ENCODE measurements at regions not wholly inside any gene's neighbourhood (a gene's known extent, or its start where the extent isn't known, plus 50 kb on each side); places are given as distances from the start of the nearest gene placed in this dataset.

GRCh38 chr14:65192686-65193085 lies 90.4 kb upstream of the MAX start:
- 57% methylated on average over 1 of the region's 1 CpG; no CpG with 5 or more reads in 1 of the 2 experiments for WGBS, 2 experiments (ENCODE audit: extremely low coverage in 2 of 2, insufficient read length in 1 of 2)
- CTCF ChIA-PET = no interaction called here
- in situ Hi-C loops (cut with MboI; ENCODE audit: low sequenced_read_pairs) = no loop called here

More at GRCh38 chr14:65192686-65193085, 90.4 kb upstream of the MAX start:
- Histone ChIP-seq H2BK20ac (ENCODE audit: low read depth, low read length) (no peak overlapping the region), H2AK9ac (replicated peaks; ENCODE audit: low read depth, low read length, poor library complexity) (no peak overlapping the region), H3K4me3 (ENCODE audit: insufficient read depth, low read depth, low read length) (no peak overlapping the region), H3K9me3 (ENCODE audit: control insufficient read depth, insufficient read depth, low read length) (no peaks in the 10 kb centered on the region), H3K27me3 (ENCODE audit: control insufficient read depth, insufficient read depth, low read length) (peaks cover 9% of the 10 kb centered on the region), H3K23ac (ENCODE audit: low read depth, low read length) (no peak overlapping the region), H4K20me1 (ENCODE audit: insufficient read depth, low read length) (no peaks in the 10 kb centered on the region), H3K36me3 (ENCODE audit: control insufficient read depth, insufficient read depth, low read length) (no peaks in the 10 kb centered on the region), H4K5ac (ENCODE audit: low read depth, low read length) (no peak overlapping the region), H2BK120ac (ENCODE audit: low read depth, low read length) (no peak overlapping the region), H3K9me1 (ENCODE audit: insufficient read depth, low read length) (no peaks in the 10 kb centered on the region), H4K8ac (ENCODE audit: low read depth in 2 of 2, low read length in 2 of 2) (no peak overlapping the region), H3K14ac (replicated peaks; ENCODE audit: low read depth, low read length) (no peak overlapping the region), H3K18ac (ENCODE audit: low read depth, low read length) (no peak overlapping the region), H3K56ac (ENCODE audit: extremely low read depth, insufficient read depth, low read length) (no peak overlapping the region), H3K4me1 (ENCODE audit: control insufficient read depth, insufficient read depth, low read length) (no peaks in the 10 kb centered on the region), H2AK5ac (ENCODE audit: low read depth, low read length) (no peak overlapping the region), H3K27ac (ENCODE audit: insufficient read depth, low read length) (no peak overlapping the region), H4K91ac (ENCODE audit: insufficient read depth, low read depth, low read length) (no peak overlapping the region), H3K4me2 (ENCODE audit: low read depth, low read length) (no peak overlapping the region), H3K9ac (ENCODE audit: low read depth, low read length) (no peak overlapping the region), H2BK5ac (ENCODE audit: low read depth, low read length, poor library complexity, severe bottlenecking) (no peak overlapping the region), H3K4ac (ENCODE audit: low read depth, low read length) (no peak overlapping the region), H3K79me1 (ENCODE audit: low read depth in 1 of 2, low read length in 2 of 2) (no peaks in the 10 kb centered on the region), H2AFZ (replicated peaks; ENCODE audit: low read length, poor library complexity) (no peak overlapping the region), H2BK15ac (ENCODE audit: low read depth, low read length) (no peak overlapping the region)
- intact Hi-C loops (cut with micrococcal nuclease) (no loop called here), dilution Hi-C loops (cut with HindIII; ENCODE audit: low sequenced_read_pairs, unreplicated experiment) (no loop called here)
- ATAC-seq (ENCODE audit: low read depth) (no peak), DNase-seq (no peak)
- POLR2A ChIA-PET (ENCODE audit: unreplicated experiment) = no interaction called here
- BruUV-seq (replicated peaks) = no TSS peak
- TF ChIP-seq BHLHE40 (IDR thresholded peaks at IDR 0.05; ENCODE audit: low read depth, low read length) (no peak), CEBPB (IDR thresholded peaks at IDR 0.05; ENCODE audit: low read depth, low read length) (no peak), MXI1 (IDR thresholded peaks at IDR 0.05; ENCODE audit: borderline replicate concordance, low read depth, low read length) (no peak), NFE2L2 (IDR thresholded peaks at IDR 0.05; ENCODE audit: low read depth, low read length) (no peak), RCOR1 (IDR thresholded peaks at IDR 0.05; ENCODE audit: insufficient replicate concordance, low read length) (no peak), SMC3 (IDR thresholded peaks at IDR 0.05; ENCODE audit: low read depth, low read length) (no peak), RAD21 (IDR thresholded peaks at IDR 0.05; ENCODE audit: low read length) (no peak), FOS (IDR thresholded peaks at IDR 0.05; ENCODE audit: low read depth, low read length) (no peak), USF2 (IDR thresholded peaks at IDR 0.05; ENCODE audit: low read depth, low read length) (no peak), RFX5 (IDR thresholded peaks at IDR 0.05; ENCODE audit: low read depth, low read length) (no peak), CHD1 (IDR thresholded peaks at IDR 0.05; ENCODE audit: low read depth, low read length) (no peak), MAZ (IDR thresholded peaks at IDR 0.05; ENCODE audit: borderline replicate concordance, low read depth, low read length) (no peak), CTCF (conservative IDR thresholded peaks at IDR 0.05; ENCODE audit: low read depth, low read length) (no peak), POLR2A (IDR thresholded peaks at IDR 0.05; ENCODE audit: low read depth, low read length) (no peak), ELK1 (IDR thresholded peaks at IDR 0.05; ENCODE audit: borderline replicate concordance, low read depth, low read length) (no peak), MAFK (IDR thresholded peaks at IDR 0.05; ENCODE audit: low read depth, low read length) (no peak)

Data from IMR-90 (cell line).